DMS153 (cell line): ENCODE measurements at regions not wholly inside any gene's neighbourhood (a gene's known extent, or its start where the extent isn't known, plus 50 kb on each side); places are given as distances from the start of the nearest gene placed in this dataset.
"Not testable (repeated sequence)": the region's sequence is repeated elsewhere in the genome, so short reads cannot be mapped to it uniquely, and the experiment has no call there.

Experiments used
- DNase-seq: peaks from one replicate; lab custom pipeline; 2025; lab: John Stamatoyannopoulos, UW

GRCh38 chr15:63434576-63435186 lies 53.0 kb upstream of the CA12 start:
- peak; percentile 47 for DNase-seq

- DNase-seq = no peak
Observed at GRCh38 chr15:63435204-63435820, 53.7 kb upstream of the CA12 start.

GRCh38 chr15:63436341-63436740 lies 54.7 kb upstream of the CA12 start:
- no peak for DNase-seq

DNA sequence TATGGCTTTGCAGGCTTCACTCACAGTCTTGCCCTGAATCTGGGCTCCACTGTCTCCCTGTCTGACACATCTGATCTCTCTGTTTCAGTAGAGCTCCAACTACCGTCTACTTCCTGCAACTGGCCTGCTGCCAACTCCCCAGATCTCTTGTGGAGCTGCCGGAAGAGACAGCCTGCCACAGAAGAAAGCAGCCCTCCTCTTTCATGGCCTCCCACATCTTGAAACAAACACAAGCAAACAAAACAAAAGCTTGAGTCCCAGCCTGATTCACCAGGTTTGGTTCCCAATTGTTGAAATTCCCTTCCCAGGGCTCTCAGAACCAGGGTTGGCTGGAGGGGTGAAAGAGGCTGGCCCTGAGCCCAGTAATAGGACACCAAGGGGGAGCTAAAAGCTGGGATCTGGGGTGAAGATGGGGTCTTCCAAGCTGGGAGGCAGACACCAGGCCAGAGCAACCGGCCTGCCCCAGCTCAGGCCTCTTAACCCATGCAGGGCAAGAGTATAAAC lies 55.3 kb upstream of the CA12 start:
- peak; percentile 54 for DNase-seq

GRCh38 chr15:63439536-63440264 lies 58.1 kb upstream of the CA12 start:
- DNase-seq = no peak

GRCh38 chr15:63440265-63440648 lies 58.6 kb upstream of the CA12 start:
- DNase-seq = no peak

DNA sequence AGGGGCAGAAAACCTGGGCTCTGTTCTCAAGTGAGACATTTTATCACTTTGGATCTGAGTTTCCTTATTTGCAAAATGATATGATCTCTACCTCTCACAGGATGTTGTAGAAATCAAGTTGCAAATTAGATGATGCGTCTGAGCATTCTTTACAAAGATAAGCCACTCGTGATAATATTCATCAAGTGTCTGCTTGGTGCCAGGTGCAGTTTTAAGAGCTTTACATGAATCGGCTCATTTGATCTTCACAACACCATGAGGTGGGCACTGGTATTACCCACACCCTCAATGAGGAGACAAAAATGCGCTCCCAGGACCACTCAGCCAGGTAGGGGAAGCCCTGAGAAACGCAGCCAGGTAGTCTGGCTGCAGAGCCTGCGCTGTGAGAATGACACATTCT lies 59.1 kb upstream of the CA12 start:
- no peak for DNase-seq

DNA sequence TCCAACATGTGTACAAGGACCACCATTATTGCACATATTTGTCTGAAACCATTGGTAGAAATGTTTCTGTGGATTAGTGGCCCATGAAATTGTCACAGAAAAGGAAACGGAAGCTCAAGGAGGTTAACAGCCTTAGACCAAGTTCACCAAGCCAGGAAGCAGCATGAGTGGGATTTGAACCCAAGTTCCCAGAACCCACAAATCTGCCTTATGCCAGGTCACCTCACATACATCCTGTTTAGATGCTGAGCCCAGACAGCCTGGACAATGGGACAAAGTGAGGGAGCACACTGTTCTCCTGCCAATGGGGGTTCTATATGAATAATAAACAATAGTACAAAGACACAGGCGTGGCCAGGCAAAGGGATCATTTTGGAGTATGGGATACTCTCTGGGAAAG lies 59.6 kb upstream of the CA12 start:
- DNase-seq = no peak

GRCh38 chr15:63442080-63442479 lies 60.4 kb upstream of the CA12 start:
- DNase-seq = no peak

DNA sequence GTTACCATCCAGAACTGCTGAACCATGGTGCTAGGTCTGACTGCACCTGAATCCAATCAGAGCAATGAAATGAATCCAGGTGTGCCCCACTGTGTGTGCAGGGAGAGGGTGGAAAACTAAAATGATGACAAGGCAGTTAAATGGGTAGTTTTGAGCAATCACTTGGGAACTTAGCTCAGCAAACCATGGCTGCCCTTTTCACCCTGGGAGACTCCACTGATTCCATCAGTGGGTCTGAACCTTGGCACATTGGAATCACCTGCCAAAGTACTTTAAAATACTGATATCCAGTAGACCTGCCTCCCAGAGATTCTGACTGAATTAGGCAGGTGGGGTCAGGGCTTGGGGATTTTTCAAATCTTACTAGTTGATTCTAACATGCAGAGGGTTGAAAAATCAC lies 59.8 kb upstream of the USP3 start:
- DNase-seq = no peak

DNA sequence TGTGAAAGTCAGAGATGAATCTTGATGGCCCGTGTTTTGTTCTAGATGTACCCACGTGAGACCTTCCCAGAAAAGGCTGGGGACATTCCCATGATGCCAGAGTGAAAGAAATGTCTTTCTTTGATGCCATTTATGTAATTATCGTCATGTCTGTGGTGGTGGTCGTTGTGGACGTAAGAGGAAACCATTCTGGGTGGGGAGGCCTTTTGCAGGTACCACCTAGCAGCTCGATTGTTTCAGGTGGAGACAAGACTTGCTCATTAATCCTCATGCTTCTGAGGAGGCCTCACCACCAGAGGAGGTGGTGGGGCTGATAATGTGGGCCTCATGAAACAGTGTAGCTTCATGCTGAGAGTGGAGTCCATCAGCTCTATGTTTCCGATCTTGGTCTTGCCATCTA lies 58.1 kb upstream of the USP3 start:
- DNase-seq = no peak

DNA sequence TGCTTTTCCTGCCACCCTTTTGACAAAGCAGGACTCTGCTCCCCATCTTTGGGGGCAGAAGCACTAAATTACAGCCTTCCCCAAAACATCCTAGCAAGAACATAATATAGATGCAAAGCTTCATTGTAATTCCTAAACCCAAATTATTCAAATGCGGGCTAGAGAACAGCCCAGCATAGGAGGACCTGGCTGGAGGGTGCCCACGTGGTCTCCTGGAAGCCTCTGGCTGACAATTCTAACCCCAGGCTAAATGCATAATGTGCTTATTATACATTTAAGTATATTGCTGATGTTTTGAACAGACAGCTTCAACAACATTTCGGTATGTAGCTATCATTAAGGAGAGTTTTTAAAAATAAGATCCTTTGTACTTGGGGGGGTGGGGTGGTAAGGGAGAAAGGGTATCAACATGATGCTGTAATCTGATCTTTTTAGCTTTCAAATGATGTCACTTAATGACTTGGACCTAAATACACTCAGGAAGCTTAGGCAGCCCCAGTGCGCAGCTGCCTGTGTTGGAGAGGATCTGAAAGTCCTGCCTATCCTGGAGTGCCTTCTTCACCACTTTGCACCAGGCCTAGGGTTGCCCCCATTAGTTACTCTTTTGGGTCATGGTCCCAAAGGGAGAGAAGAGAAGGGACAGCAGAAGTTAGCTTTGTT lies 57.2 kb upstream of the USP3 start:
- DNase-seq = peak; percentile 74

DNA sequence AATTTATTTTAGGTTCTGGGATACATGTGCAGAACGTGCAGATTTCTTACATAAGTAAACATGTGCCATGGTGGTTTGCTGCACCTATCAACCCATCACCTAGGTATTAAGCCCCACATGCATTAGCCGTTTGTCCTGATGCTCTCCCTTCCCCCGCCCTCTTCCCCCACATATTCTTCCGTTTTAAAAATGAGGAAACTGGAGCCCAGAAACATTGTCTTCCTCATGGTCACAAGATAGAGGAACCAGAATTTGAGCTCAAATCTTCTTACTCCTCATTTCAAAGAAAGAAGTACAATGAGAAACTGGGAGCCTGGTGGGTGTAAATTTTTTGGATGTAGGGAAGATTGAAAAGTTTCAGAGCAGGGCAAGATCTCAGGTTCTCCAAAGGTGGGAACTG lies 56.1 kb upstream of the USP3 start:
- DNase-seq = no peak

DNA sequence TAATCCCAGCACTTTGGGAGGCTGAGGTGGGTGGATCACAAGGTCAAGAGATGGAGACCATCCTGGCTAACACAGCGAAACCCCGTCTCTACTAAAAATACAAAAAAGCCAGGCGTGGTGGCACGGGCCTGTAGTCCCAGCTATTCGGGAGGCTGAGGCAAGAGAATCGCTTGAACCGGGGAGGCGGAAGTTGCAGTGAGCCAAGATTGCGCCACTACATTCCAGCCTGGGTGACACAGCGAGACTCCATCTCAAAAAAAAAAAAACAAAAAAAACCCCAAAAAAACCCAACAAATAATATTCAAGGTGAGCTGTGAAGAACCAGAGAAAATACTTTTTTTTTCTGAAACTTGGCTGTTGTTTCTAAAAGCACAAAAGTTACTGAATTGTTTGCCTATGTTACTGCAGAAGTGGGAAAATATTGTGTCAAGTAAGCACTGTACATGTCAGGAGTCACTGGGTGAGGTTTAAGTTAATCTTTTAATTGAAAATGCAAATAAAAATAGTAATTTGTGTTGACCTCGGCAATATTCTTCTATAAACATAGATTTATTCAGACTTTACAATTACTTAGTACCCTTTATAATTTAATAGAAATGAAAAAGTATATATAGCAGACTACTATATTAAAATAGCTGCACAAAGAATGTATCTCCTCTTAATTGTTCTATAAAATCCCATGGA lies 55.4 kb upstream of the USP3 start:
- not testable (repeated sequence) for DNase-seq

DNA sequence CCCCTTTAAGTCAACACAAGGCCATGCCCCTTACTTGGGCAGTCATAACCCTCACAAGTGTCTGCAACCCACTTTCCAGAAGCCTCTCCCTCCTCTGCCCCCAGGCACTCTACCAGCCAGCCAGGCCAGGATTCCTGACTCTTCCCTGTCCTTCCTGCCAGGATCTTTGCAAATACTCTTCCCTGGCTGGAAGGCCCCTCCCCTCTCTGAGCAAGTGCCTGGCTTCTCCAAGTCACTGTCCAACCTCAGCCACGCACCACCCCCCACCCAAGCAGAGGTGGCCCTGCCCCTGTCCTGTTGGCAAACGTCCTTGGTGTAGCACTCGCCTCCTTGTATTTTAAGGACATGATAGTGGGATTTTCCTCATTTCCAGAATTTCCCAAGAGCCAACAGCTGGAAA lies 54.7 kb upstream of the USP3 start:
- no peak for DNase-seq

- DNase-seq = no peak
Observed at GRCh38 chr15:63450884-63451225, 53.5 kb upstream of the USP3 start.

GRCh38 chr15:63451671-63452315 lies 52.6 kb upstream of the USP3 start:
- DNase-seq = no peak

- DNase-seq = no peak
Observed at GRCh38 chr15:63452552-63453136, 51.7 kb upstream of the USP3 start.

DNA sequence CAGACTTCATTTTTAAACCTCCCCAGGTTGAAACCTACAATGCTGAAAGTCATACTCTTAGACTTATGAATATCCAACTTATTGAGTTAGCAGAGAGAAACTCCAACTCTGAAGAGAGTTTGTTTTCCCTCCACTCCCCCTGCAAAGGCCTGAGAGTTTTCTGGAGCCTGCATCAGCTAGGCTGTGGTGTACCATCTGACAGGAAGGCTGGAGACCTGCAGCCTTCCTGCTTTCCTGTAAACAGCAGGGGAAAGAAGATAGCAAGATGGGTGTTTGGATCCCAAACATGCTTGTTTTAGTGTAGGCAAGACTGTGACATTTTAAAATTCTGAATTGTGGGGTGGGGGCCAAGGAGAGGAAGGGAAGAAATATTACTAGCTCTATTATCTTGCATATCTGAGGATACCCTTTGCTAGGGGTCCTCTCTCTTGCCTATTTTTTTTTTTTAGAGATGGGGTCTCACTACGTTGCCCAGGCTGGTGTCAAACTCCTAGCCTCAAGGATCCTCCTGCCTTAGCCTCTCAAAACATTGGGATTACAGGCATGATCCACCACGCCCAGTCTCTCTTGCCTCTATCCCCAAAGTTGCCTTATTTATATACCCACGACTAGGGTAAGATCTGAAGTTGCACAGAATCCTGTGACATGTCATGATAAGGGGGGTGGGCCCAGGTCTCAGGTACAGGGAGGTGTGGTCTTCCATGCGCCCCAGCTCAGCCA lies 51.0 kb upstream of the USP3 start:
- no peak for DNase-seq

DNA sequence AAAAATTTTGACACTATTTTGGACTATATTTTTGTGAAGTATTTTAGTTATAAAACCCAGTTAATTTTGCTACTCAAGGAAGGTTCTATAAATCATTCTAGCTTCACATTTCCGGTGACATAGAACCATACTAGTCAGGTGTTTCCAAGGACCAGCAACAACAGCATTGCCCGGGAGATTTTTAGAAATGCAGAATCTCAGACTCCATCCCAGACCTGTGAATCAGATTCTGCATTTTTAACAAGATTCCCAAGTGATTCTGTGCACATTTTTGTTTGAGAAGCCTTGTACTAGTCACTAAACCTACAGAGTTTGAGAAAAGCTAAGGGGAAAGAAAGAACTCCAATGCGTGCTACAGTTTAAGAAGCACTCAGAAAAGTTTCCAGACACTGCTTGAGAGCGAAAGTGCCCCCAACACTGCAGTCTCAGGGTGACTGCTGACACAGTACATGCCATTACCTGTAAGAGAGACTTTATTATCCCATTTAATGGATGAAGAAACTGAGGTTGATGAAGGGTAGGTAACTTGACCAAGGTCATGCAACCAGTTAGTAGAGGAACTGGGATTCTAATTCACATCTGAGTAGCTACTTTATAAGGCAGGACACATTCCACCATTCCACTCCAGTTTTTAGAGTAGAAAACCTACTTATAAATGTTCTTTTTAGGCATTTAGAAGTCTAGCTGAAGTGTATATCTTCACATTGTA lies 49.7 kb upstream of the USP3 start:
- no peak for DNase-seq
